ENCODE measurements at regions not wholly inside any gene's neighbourhood (a gene's known extent, or its start where the extent isn't known, plus 50 kb on each side); places are given as distances from the start of the nearest gene placed in this dataset.
A peak's percentile ranks its signal among the peaks of the same experiment; 100 is the strongest.
"Not testable (repeated sequence)": the region's sequence is repeated elsewhere in the genome, so short reads cannot be mapped to it uniquely, and the experiment has no call there.

DNA sequence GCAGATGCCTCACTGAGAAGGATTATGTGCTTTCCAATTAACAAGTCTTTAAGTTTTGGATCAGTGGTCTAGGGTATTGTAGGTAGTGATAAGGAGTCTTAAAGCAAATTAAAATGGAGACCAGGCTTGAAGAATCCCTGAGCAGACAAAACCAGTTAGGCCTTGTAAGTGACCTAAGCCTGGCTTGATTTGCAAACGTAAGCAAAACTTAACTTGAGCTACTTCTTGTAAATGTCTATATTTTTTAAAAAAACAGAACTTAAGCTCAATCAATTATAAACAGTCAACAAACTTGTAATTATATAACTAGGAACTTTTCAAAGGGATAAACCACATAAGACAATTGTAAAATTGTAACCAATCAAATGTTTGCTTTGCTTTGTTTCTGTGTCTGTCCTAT lies 72.7 kb upstream of the NALF2 start:
- no peak for DNase-seq (ENCODE audit: low spot score)

DNA sequence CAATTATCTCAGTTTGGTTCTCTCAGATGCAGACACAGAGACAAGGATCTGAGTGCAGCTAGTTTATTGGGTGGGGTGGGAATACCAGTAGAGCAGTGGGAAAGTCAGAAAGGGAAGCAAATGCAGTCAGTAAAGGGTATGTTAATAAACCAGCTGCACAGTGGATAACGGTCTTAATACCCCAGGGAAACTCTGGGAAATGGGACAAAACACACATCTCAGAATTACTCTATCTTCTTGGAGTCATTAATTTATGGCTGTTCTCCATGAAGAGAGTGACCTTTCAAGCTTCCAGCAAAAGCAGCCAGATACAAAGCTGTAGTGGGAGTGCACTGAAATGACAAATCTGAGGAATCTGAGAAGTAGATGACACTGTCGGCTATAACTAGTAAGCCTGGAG lies 73.3 kb upstream of the NALF2 start:
- no peak for DNase-seq (ENCODE audit: low spot score)

DNA sequence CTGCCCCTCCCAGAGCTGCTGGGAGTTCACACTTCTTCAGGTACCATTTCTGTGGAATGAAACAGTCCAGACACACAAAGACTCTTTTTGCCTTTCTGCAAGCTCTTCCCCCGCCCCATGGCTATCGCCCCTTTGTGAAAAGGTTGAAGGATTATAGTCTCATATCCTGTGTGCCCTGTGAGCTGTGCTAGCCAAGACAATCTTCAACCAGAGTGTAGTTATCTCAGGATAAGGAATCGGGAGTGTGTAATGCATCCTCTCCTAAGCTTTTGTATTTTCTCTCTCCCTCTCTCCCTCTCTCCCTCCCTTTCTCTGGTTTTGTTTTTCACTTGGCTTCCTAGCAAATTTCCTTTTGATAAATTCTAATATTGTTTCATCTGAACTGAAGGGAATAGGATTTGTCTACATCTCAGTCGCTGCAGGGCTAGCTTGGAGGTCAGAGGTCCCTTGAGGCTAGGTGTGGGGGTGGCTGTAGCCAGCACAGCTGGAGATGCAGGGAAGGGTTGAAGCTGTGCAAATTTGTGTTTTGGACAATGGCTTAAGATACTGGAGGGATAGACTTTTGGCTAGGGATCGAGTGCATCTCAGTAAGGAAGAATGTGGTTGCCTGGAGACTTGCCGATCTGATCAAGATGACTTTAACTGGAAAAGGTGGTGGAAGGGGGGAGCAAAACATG lies 74.6 kb upstream of the NALF2 start:
- DNase-seq (ENCODE audit: low spot score), result no peak

DNA sequence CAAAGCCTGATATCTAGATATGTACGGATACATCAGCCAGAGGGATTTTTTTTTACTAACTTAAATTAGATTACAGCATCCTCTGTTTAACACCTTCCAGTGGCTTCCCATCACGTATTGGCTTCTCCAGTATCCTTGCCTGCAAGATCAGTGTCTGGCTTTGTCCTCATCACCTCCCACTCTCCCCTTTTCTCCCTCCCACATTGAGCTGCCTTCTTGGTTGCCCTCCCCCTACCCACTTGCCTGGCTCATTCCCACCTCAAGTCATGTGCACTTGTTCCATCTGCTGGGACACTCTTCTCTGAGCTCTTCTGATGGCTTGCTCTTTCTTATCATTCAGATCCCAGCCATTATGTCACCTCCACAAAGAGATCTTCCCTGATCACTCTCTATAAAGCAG lies 75.9 kb upstream of the NALF2 start:
- no peak for DNase-seq (ENCODE audit: low spot score)

DNA sequence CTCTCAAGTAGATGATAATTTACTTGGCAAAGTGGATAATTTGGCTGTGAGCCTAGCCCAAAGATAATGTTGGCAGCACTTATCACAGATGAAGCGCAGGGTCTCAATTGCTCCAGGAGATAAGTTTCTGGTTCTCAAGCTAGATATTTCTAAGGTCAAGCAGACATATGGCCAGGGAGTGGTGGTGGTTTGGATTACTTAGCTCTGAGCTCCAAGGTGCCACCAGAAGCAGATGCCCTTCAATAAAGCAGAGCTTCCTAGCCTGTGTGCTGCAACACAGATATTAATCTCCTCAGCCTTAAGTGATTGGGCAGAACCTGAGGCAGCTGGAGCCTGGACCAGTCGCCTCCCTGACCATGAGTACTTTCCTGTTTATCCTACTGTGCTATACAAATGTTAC lies 79.2 kb upstream of the NALF2 start:
- DNase-seq (ENCODE audit: low spot score), result no peak

DNA sequence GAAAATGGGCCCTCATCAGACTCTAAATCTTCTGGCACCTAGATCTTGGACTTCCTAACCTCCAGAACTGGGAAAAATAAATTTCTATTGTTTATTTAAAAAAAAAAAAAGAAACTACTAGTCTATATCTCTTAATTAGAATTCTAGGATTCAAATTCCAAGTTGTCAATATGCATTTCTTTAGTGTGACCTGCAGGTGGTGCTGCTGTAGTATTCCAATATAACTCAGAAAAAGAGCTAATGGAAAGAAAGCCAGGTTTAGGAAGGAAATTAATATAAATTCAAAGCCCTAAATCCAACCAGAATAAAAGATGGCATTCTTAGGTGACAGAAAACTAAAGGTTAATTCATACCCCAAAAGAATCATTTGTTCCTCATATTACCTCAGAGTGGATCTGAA lies 80.0 kb upstream of the NALF2 start:
- DNase-seq (ENCODE audit: low spot score), result peak; percentile 4

DNA sequence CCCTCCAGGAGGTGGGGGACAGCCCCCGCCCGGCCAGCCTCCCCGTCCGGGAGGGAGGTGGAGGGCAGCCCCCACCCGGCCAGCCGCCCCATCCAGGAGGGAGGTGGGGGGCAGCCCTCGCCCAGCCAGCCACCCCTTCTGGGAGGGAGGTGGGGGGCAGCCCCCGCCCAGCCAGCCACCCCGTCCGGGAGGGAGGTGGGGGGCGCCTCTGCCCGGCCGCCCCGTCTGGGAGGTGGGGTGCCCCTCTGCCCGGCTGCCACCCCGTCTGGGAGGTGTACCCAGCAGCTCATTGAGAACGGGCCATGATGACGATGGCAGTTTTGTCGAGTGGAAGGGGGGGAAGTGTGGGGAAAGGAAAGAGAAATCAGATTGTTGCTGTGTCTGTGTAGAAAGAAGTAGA lies 81.9 kb upstream of the NALF2 start:
- DNase-seq (ENCODE audit: low spot score), result not testable (repeated sequence)

DNA sequence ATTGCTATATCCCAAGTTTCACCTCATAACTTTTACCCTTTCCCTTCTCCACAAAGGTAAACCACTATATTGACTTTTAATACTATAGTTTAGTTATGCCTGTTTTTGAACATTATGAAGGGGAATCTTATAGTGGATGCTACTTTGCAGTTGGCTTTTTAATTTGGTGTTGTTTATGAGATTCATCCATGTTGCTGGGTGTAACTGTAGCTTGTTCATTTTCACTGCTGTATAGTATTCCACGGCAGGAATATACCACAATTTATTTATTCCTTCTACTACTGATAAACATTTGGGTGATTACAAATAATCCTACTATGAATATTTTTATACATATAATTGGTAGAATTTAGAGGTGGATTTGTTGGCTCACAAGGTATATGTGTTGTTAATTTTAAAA lies 88.4 kb upstream of the NALF2 start:
- no peak for DNase-seq (ENCODE audit: low spot score)

DNA sequence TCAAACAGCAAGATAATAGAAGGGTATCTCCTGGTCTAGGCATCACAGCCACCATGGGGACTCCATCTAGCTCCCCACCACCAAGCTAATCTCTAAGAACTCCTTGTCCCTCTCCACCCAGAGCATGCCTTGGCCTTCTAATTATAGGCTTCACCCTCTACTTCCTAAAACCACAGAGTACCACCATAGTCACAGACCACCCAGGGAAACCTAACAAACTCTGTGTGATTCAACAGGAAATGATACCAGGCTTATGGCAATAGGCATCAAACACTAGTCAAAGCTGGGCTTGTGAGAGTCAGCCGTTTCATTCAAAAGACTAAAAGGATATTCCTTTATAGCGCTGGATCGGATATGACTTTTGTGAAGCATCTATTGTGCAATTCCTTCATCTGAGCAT lies 91.5 kb upstream of the NALF2 start:
- DNase-seq (ENCODE audit: low spot score), result no peak

DNA sequence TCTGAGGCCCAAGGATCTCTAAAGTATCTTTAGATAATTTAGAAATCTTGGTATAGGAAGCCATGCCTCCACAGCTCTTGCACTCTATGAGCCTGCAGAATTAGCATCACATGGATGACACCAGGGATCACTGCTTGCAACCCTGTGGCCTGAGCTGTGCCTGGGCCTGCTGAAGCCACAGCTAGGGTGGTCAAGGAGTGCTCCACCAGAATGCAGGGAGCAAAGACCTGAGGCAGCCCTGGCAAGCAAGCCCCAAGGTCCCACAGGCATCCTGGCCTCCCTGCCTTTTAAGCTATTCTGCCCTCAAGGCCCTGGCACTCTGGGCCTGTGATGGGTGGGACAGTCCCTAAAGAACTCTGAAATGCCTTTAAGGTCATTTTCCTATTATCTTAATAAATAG lies 105.2 kb upstream of the NALF2 start:
- DNase-seq (ENCODE audit: low spot score), result no peak

DNA sequence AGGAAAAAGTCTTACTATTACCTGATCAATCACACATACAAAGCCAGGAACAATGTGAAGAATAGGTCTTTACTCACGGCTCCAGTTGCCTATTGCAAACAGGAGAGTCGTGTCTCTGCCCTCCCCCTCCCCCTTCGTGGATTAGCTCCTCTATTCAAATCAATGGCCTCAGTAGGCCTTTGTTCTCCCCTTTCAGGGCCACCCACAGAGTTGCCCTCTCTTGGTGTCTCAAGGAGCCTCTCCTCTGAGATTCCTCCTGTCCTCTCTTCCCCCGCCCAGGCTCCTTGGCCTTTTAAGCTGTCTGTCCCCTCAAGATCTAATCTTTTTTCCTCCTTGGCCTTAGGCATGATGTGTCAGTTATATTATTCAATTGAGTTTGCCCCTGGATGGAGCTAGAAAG lies 107.2 kb upstream of the NALF2 start:
- no peak for DNase-seq (ENCODE audit: low spot score)

DNA sequence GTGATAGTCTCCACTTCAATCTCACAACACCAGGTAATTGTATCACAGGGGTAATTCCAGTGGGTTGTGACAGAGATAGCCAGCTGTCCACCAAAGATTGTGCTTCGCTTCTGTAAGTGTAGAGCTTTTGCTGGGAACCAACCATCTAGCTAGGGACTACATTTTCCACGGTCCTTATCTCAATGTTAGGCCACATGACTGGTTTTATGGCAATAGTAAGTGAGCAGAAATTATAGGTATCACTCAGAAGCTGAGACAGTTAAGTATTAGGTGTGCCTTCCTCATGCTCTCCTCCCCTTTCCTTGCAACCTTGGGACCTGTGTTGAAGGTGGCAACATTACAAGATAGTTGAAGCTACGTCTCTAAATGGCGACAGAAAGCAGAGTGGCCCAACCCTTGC lies 108.8 kb upstream of the NALF2 start:
- no peak for DNase-seq (ENCODE audit: low spot score)

DNA sequence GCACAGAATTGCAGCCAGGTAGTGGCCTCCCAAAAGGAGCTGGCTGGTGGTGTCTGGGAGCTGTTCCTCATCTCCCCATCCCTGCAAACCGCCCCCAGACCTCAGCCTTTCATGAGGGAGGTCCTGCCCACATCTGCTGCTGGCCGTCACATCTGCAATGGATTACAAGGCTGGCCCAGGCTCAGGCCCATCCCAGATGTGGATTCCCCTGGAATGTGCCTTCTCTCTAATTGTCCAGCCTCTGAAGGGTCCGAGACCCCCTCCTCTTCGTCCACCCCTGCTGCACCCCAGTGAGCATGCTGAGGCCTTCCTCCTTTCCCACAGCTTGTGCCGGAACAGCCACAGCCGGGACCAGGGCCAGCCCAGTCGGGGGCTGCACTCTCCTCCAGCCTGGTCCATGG lies 115.0 kb upstream of the NALF2 start:
- no peak for DNase-seq (ENCODE audit: low spot score)

DNA sequence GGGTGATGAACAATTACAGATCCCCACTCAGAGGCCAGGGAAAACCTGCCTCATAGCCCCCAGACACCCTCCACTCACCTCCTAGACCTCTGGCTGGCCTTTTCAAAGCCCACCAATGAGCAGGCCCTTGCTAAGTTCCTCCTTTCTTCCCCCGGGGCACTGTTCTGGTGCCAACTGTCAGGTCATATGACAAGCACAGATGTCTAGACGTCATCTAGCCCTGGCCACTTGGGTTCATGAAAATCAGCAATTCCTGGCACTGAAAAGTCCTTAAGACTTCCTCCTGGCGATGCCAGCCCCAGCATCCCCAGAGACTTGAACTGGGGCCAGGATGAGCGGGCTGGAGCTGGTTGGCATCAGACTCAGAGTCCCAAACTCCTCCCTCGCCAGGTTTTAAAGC lies 115.6 kb upstream of the NALF2 start:
- DNase-seq (ENCODE audit: low spot score), result no peak

DNA sequence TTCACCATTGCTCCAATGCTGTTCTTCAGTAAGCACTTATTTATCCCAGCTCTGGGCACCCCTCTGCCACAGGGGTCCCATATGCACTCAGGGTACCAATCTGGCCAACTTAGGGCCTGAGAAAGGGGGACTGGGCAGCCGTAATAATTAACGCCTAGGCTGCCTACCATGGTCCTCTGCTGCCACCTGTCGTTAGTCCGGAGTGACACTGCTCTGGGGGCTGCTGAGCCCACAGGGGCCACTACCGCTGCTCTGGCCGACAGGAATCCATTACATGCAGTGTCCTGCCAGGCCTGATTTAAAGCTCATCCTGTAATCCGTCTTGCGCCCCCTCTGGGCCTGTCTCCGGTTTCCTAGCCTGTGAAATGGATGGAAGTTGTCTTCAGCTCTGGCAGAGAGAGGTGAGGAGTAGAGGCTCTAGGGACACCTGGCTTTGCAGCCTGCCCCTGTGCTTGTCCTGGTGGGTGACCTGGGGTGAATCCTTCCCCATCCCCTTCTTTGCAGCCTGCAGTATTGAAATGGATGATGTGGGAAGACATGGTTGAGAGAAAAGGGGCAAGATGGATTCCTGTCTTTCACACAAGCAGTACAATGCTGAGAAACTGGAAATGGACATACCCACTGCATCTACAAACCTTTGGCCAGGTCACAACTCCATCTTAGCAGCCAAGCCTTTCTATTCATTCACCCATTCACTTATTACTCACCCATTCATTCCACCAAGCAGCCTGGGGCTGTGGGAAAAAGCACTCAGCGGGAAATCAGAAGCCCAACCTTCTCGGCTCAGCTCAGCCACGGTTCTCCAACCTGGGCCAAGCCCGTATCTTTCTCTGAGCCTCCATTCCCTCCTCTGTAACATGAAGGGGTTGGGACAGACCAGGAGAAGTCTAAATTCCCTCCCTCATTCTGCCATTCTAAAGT lies 116.3 kb upstream of the NALF2 start:
- DNase-seq (ENCODE audit: low spot score), result peak; percentile 44

DNA sequence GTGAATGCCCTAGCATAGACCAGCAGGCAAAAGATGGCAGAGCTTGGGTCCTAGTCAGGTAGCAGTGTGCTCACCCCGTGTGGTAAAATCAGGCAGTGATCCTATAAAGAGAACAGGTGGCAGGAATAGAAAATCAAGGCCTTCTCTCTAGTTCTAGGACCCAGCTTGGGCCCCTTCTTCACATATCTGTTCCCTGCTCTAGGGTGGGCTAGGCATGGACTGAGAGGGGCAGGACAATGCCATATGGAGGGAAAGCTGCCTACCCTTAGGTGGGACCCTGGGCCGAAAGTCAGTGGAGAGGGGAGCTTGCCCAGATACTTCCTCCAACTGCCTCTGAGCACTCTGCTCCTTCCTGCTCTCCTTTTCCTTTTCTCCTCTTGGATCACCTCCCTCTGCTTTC lies 117.4 kb upstream of the NALF2 start:
- no peak for DNase-seq (ENCODE audit: low spot score)

DNA sequence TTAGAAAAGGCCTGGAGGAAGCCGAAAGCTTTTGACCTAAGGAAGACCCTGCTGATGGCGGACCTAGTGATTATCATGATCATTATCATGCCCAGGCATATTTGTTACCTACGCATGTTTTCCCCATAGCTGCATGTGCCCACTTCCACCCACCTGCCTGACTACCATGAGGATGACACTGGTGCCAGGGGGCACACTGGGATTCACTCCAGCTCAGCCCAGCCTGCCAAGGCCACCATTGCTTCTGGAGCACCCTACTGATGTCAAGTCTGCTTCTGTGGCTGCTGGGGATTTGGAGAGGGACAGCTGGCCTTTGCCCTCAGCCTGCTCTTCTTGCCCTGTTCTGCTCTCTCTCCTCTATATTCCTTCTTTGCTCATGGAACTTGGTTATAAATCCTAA lies 124.7 kb upstream of the NALF2 start:
- no peak for DNase-seq (ENCODE audit: low spot score)

DNA sequence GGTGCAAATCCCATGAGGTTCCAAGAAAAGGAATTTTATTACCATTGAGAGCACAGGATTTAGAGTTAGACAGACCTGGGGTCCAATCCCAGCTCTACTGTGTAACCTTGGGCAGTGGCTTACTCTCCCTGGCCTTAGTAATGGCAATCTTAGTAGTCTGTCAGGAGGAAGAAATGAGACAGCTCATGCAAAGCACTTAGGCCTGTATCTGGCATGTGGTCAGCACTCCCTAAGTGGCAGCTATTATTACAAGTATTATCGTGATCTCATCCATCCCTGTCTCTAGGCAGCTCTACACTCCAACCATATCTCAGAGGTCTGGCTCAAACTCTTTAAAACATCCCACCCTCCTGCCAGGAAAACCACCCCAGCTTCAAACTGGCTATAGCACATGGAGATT lies 129.6 kb upstream of the NALF2 start:
- no peak for DNase-seq (ENCODE audit: low spot score)

DNA sequence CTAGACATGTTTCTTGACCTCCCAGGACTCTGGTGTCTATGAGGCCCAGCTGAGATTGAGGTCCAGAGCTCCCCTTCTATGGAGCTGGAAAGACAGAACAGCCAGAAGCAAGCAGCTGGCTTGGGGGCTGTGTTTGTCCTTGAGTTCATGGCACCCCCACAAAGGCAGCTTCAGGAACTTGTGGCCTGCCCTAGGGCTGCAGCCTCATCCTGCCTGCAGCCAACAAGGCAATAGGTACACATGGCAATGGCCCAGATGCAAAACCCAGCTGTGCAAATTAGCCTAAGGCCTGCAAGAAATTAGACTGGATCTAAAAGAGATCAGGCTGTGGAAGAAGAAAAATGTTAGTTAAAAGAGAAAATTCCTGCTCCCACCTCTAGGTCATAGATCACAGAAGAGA lies 131.7 kb upstream of the NALF2 start:
- no peak for DNase-seq (ENCODE audit: low spot score)

DNA sequence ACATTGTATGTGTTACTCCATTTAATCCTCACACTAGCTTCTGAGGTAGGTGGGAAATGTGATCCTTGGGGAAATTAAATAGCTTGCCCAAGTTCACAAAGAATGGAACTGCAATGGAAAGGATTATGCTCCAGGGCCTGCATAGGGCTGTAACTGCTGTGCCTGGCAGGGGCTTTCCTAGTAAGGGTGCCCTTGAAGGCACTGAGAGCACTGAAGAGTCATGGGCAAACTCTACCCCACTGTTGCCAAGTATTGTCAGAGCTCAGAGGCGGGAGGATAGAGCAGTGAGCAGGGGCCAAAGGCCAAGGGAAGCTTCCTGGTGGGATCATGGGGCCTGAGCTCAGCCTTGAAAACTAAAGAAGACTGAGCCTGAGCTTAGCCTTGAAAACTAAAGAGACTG lies 133.0 kb upstream of the NALF2 start:
- no peak for DNase-seq (ENCODE audit: low spot score)

DNA sequence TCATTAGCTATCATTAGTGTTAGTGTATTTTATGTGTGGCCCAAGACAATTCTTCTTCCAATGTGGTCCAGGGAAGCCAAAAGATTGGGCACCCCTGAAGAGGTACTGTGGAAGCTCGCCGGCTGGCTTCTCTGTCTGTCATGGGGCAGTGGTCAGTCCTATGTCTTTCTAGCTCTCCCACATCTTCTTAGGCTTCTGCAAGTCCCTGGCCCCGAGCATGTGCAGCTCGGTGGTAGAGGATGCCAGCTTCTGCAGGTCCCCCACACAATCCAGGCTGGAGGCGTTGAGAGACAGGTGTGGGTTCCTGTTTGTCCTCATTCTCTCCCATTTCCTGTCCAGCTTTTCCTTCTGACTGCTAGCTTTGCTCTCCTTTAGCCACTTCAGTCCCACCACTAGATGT lies 134.1 kb upstream of the NALF2 start:
- DNase-seq (ENCODE audit: low spot score), result no peak

DNA sequence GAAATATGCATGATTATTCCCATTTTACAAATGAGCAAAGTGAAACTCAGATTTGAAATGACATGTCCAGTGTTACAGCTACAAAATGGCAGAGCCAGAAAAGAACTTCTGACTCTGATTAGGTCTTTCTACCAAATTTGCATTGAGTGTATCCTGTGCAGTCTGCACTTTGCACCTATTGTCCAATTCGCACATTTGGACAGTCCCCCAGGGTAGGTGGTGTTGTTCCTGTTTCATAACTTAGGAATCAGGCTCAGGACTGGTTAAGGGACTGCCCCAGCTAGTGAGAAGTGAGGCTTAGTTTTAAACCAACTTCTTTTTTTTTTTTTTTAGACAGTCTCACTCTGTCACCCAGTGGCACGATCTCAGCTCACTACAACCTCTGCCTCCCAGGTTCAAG lies 137.9 kb upstream of the NALF2 start:
- DNase-seq (ENCODE audit: low spot score), result no peak

DNA sequence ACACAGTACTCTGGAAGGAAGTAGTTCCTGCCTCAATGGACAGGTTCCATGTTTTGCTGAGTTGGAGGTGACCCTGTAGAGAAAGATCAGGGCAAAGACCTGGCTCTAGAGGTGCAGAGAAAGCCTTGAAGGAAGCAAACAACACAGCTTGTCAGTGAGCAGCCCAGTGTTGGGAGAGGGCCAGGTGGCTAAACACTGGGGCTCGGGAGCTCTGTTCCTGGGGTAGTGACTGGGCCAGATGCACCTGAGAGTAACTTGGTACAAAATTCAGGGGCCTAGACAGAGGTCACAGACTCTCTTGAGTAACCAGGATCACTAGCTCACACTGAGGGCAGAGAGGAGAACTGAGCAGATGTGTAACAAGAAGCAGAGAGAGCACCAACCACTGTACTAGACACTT lies 138.4 kb upstream of the NALF2 start:
- DNase-seq (ENCODE audit: low spot score), result no peak

DNA sequence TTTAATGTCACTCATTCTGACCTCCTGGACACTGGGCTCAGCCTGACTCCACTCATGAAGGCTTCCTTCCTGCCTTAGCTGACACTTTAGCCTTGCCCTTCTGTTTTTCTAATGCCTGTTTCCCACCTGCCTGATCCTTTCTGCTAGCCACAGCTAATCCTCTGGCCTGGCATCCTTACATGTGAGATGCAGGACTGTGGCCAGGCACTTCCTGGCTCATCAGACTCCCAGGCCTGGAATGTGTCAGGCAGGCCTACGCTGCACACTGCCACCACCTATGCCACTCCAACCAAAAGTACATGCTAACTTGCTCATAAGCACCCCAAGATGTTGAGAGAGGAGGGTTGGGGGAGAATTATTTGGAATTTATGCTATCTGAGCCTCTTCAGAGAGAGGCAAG lies 138.8 kb upstream of the NALF2 start:
- no peak for DNase-seq (ENCODE audit: low spot score)
